CD4-positive, alpha-beta T cell treated with Interleukin-17A for 4 hours (primary cell): ENCODE measurements at regions not wholly inside any gene's neighbourhood (a gene's known extent, or its start where the extent isn't known, plus 50 kb on each side); places are given as distances from the start of the nearest gene placed in this dataset.

Experiments
- DNase-seq: peaks from one replicate; pipeline ENCODE4 v3.0.0-alpha.2; 2020; ENCODE audit warnings: mixed read lengths

- DNase-seq = no peak
Measured at GRCh38 chr5:24385617-24386016, 259.2 kb downstream of the CDH10 start.

DNA sequence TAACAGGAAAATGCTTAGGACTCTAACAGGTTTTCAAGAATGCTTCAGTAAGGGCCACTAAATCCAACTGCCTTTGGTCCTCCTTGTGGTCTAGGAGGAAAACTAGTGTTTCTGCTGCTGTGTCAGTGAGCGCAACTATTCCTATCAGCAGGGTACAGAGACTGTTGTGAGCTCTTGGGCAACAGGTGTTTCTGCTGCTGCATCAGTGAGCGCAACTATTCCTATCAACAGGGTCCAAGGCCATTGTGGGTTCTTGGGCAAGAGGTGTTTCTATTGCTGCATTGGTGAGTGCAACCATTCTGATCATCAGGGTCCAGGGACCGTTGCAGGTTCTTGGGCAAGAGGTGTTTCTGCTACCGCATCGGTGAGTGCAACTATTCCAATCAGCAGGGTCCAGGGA lies 256.3 kb downstream of the CDH10 start:
- no peak for DNase-seq

DNA sequence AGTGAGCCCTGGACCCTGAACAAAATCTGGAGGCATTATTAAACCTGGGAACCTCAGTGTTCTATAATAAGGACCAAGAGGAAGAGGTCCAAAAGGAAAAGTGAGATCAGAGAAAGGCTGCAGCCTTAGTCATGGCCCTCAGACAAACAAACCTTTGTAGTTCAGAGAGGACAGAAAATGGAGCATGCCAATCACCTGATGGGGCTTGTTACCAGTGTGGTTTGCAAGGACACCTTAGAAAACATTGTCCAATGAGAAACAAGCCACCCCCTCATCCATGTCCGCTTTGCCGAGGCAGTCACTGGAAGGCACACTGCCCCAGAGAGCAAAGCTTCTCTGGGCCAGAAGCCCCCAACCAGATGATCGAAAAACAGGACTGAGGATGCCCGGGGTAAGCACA lies 254.8 kb downstream of the CDH10 start:
- DNase-seq = no peak

DNA sequence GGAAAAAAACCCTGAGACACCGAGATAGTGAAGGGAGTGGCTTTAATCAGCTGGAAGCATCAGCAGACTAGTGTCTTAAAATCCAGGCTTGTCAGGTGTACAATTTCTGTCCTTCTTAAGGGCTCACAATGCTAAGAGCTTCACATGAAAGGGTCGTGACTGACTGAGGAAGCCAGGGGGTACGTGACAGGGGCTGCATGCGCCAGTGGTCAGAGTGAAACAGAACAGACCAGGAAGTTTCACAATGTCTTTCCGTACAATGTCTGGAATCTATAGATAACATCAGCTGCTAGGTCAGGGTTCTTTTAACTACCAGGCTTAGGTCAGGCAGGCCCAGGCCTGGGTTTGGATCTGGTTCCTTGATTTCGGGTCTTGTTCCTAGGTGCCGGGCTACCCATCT lies 253.0 kb downstream of the CDH10 start:
- no peak for DNase-seq

DNA sequence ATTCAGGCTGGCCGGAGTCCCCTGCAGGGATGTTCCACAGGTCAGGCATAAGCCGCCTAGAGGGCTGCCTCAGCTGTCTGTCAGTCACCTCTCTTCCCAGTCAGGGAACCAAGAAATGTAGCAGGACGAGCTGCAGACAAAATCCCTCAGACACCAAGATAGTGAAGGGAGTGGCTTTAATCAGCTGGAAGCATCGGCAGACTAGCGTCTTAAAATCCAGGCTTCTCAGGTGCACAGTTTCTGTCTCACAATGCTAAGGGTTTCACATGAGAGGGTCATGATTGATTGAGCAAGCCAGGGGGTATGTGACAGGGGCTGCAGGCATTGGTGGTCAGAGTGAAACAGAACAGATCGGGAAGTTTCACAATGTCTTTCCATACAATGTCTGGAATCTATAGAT lies 247.2 kb downstream of the CDH10 start:
- no peak for DNase-seq

DNA sequence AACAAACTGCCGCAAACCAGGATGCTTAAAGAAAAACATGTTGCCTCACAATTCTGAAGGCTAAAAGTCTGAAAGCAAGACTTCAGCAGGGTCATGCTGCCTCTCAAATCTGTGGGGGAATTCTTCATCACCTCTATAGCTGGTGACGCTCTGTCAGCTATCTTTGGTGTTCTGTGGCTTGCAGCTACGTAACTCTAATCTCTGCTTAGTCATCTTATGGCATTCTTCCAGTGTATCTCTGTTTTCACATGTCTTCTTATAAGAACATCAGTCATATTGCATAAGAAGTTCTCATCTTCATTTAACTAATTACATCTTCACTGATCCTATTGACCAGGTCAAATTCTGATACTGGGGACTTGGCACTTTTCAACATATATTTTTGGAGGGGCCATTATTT lies 243.0 kb downstream of the CDH10 start:
- no peak for DNase-seq

- no peak for DNase-seq
Measured at GRCh38 chr5:24407466-24407865, 237.3 kb downstream of the CDH10 start.

DNA sequence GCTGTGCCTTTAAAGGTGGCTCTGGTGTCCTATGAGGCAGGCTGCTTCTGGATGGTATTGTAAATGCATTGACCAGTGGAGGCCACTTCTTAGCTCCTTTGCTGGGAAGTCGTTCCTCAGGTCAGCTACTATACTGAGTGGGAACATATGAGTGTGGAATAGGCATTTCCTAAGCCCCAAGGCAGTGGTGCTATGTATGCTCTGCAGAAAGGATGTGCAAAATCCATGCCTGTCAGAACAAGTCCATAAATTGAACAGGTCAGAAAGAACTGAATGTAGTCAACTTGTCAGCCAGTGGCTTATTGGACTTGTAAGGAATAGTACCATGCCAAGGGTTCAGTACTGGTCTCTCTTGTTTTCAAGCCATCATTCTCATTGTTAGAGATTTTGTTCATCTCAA lies 216.4 kb downstream of the CDH10 start:
- DNase-seq = no peak

DNA sequence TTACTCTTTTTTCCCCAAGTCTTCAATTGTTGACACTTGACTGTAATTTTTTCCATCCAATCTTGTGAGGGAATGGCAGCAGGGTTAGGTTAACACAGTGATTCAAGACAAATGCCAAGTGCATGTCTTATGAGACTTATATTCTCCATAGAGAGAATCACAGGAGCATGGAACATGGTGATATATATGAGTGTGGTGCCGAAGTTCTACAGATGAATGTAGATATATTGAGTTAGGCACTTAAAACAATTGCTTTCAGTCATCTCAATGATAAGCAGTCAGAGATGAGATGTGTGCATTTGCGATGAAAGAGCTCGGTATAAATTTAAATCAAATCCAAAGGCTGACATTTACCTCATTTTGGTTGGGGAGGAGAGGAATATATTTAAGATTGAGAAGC lies 211.2 kb downstream of the CDH10 start:
- DNase-seq = no peak
